Neural crest cell (in vitro differentiated cells): ENCODE measurements at regions not wholly inside any gene's neighbourhood (a gene's known extent, or its start where the extent isn't known, plus 50 kb on each side); places are given as distances from the start of the nearest gene placed in this dataset.

ENCODE experiments used
- DNase-seq: peaks from one replicate; pipeline ENCODE4 v3.0.0; 2021; ENCODE audit warnings: low read depth, mixed read lengths, low spot score
- H3K27ac Mint-ChIP-seq: one replicate; pipeline ENCODE4 v1.8.0; 2021; ENCODE audit warnings: mild to moderate bottlenecking, mixed read lengths; ENCODE audit not compliant: unreplicated experiment
- H3K27me3 Mint-ChIP-seq: 2 replicates; pipeline ENCODE4 v1.8.0; 2021; ENCODE audit warnings: low read depth, mild to moderate bottlenecking, mixed read lengths
- H3K36me3 Mint-ChIP-seq: 2 replicates; pipeline ENCODE4 v1.8.0; 2021; ENCODE audit warnings: low read depth, mild to moderate bottlenecking, mixed read lengths
- H3K4me1 Mint-ChIP-seq: 2 replicates; pipeline ENCODE4 v1.8.0; 2021; ENCODE audit warnings: mixed read lengths
- H3K4me3 Mint-ChIP-seq: one replicate; pipeline ENCODE4 v1.8.0; 2021; ENCODE audit warnings: mild to moderate bottlenecking, mixed read lengths
- H3K9me3 Mint-ChIP-seq: 2 replicates; pipeline ENCODE4 v1.8.0; 2021; ENCODE audit warnings: mixed read lengths
- TF ChIP-seq, protein P1 (sequence below): fragments of 200-600 bp; sonication (generic); conservative IDR thresholded peaks from 2 replicates; pipeline ENCODE4 v1.5.0; 2021; ENCODE audit warnings: antibody characterized with exemption, mild to moderate bottlenecking

- Mint-ChIP-seq H3K27ac (no peak overlapping the region), H3K4me1 (no peaks in the 10 kb centered on the region), H3K9me3 (peaks cover 7% of the 10 kb centered on the region)
Measured at GRCh38 chr4:188864741-188865140, 725.5 kb downstream of the TRIML1 start.

DNA sequence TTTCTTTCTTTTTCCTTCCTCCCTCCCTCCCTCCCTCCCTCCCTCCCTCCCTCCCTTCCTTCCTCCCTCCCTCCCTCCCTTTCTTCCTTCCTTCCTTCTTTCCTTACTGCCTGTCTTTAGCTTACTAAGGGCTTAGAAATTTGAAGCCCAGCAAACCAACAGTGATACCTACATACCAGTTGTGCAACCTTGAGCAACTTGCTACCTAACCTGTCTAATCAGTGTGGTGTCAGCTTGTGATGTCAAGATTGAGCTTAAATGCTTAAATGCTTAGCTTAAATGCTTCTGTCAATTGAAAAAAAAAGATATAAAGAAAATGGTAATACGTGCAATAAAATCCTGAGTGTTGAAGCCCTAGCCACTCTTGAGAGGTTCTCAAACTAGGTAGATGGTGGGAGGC, 728.6 kb downstream of the TRIML1 start:
- H3K9me3 Mint-ChIP-seq = peaks cover 10% of the 10 kb centered on the region
- H3K4me3 Mint-ChIP-seq = no peak overlapping the region
- H3K27me3 Mint-ChIP-seq = no peaks in the 10 kb centered on the region
- no peak overlapping the region for H3K27ac Mint-ChIP-seq
- no peak for DNase-seq
- TF ChIP-seq, protein P1, sequence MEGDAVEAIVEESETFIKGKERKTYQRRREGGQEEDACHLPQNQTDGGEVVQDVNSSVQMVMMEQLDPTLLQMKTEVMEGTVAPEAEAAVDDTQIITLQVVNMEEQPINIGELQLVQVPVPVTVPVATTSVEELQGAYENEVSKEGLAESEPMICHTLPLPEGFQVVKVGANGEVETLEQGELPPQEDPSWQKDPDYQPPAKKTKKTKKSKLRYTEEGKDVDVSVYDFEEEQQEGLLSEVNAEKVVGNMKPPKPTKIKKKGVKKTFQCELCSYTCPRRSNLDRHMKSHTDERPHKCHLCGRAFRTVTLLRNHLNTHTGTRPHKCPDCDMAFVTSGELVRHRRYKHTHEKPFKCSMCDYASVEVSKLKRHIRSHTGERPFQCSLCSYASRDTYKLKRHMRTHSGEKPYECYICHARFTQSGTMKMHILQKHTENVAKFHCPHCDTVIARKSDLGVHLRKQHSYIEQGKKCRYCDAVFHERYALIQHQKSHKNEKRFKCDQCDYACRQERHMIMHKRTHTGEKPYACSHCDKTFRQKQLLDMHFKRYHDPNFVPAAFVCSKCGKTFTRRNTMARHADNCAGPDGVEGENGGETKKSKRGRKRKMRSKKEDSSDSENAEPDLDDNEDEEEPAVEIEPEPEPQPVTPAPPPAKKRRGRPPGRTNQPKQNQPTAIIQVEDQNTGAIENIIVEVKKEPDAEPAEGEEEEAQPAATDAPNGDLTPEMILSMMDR = no peak
- no peaks in the 10 kb centered on the region for H3K4me1 Mint-ChIP-seq
- H3K36me3 Mint-ChIP-seq = no peaks in the 10 kb centered on the region

More at GRCh38 chr4:188864741-188865140, 725.5 kb downstream of the TRIML1 start:
- TF ChIP-seq, protein P1 = no peak
- Mint-ChIP-seq H3K4me3 (no peak overlapping the region), H3K36me3 (no peaks in the 10 kb centered on the region), H3K27me3 (no peaks in the 10 kb centered on the region)
- no peak for DNase-seq

- Mint-ChIP-seq H3K27me3 (no peaks in the 10 kb centered on the region), H3K4me3 (no peak overlapping the region), H3K9me3 (peaks cover 10% of the 10 kb centered on the region), H3K4me1 (no peaks in the 10 kb centered on the region), H3K27ac (no peak overlapping the region), H3K36me3 (no peaks in the 10 kb centered on the region)
- no peak for DNase-seq
- TF ChIP-seq, protein P1 = no peak
Measured at GRCh38 chr4:188869581-188869980, 730.3 kb downstream of the TRIML1 start.

- no peak for DNase-seq
- peaks cover 10% of the 10 kb centered on the region for H3K9me3 Mint-ChIP-seq
- H3K4me1 Mint-ChIP-seq = no peaks in the 10 kb centered on the region
- no peaks in the 10 kb centered on the region for H3K36me3 Mint-ChIP-seq
- TF ChIP-seq, protein P1 = no peak
- no peaks in the 10 kb centered on the region for H3K27me3 Mint-ChIP-seq
- H3K27ac Mint-ChIP-seq = no peak overlapping the region
- no peak overlapping the region for H3K4me3 Mint-ChIP-seq
Measured at GRCh38 chr4:188872809-188873208, 733.6 kb downstream of the TRIML1 start.

DNA sequence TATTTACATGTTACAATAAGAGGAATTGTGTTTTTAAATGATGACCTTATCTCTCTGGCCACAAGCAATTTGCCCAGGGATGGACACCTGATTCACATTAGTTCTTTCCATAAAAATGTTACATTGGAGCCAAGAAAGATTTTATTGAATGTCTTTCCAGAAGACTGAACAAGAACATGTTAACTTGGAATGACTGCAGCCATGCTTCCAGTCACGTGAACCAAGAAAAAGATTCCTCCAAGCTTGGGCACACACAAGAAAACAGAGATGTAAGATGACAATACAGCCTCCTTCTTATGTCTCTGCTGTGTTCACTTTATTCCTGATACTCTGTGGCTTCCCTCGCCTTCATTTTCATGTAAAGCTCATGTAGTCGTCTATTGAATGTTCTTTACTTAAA, 737.6 kb downstream of the TRIML1 start:
- no peak overlapping the region for H3K4me3 Mint-ChIP-seq
- no peaks in the 10 kb centered on the region for H3K27me3 Mint-ChIP-seq
- peaks cover 4% of the 10 kb centered on the region for H3K9me3 Mint-ChIP-seq
- no peaks in the 10 kb centered on the region for H3K4me1 Mint-ChIP-seq
- H3K27ac Mint-ChIP-seq = no peak overlapping the region
- TF ChIP-seq, protein P1 = no peak
- H3K36me3 Mint-ChIP-seq = no peaks in the 10 kb centered on the region
- no peak for DNase-seq

- H3K27me3 Mint-ChIP-seq = no peaks in the 10 kb centered on the region
- no peak overlapping the region for H3K4me3 Mint-ChIP-seq
- TF ChIP-seq, protein P1 = no peak
- no peak overlapping the region for H3K27ac Mint-ChIP-seq
- H3K4me1 Mint-ChIP-seq = no peaks in the 10 kb centered on the region
- no peaks in the 10 kb centered on the region for H3K36me3 Mint-ChIP-seq
- DNase-seq = no peak
- H3K9me3 Mint-ChIP-seq = no peaks in the 10 kb centered on the region
Measured at GRCh38 chr4:188879598-188879997, 740.4 kb downstream of the TRIML1 start.
